H9 (cell line): ENCODE measurements at regions not wholly inside any gene's neighbourhood (a gene's known extent, or its start where the extent isn't known, plus 50 kb on each side); places are given as distances from the start of the nearest gene placed in this dataset.

Experiments
- DNase-seq: peaks from one replicate; pipeline ENCODE4 v3.0.0-alpha.2; 2017
- H2AFZ ChIP-seq: one replicate; pipeline ENCODE4 v1.6.1; 2013; ENCODE audit warnings: mild to moderate bottlenecking, low read length, control low read depth, moderate library complexity
- H2AK5ac ChIP-seq: 2 replicates; pipeline ENCODE4 v1.6.1; 2013; ENCODE audit warnings: low read length, control low read depth, mixed read lengths; ENCODE audit not compliant: insufficient read length
- H2BK120ac ChIP-seq: one replicate; pipeline ENCODE4 v1.6.1; 2013; ENCODE audit warnings: low read depth, mild to moderate bottlenecking, low read length, control low read depth, inconsistent platforms; ENCODE audit not compliant: poor library complexity, severe bottlenecking
- H2BK12ac ChIP-seq: 2 replicates; pipeline ENCODE4 v1.6.1; 2013; ENCODE audit warnings: low read length, control low read depth, mixed read lengths, low read depth; ENCODE audit not compliant: insufficient read length
- H2BK15ac ChIP-seq: 2 replicates; pipeline ENCODE4 v1.6.1; 2013; ENCODE audit warnings: low read depth, low read length, control low read depth
- H2BK20ac ChIP-seq: one replicate; pipeline ENCODE4 v1.6.1; 2013; ENCODE audit warnings: low read depth, mild to moderate bottlenecking, low read length, control low read depth, inconsistent platforms; ENCODE audit not compliant: poor library complexity, severe bottlenecking
- H2BK5ac ChIP-seq: 2 replicates; pipeline ENCODE4 v1.6.1; 2013; ENCODE audit warnings: low read length, control low read depth, mixed read lengths; ENCODE audit not compliant: insufficient read length
- H3K14ac ChIP-seq: 2 replicates; pipeline ENCODE4 v1.6.1; 2013; ENCODE audit warnings: low read length, control low read depth; ENCODE audit not compliant: insufficient read depth
- H3K18ac ChIP-seq: 2 replicates; pipeline ENCODE4 v1.6.1; 2013; ENCODE audit warnings: low read depth, mild to moderate bottlenecking, mixed read lengths, low read length, control low read depth; ENCODE audit not compliant: insufficient read length
- H3K23ac ChIP-seq: 2 replicates; pipeline ENCODE4 v1.6.1; 2013; ENCODE audit warnings: low read length, control low read depth, mixed read lengths, low read depth; ENCODE audit not compliant: insufficient read length
- H3K23me2 ChIP-seq: 2 replicates; pipeline ENCODE4 v1.6.1; 2013; ENCODE audit warnings: low read depth, mild to moderate bottlenecking, mixed read lengths, low read length, control low read depth; ENCODE audit not compliant: insufficient read length, poor library complexity, severe bottlenecking
- H3K27ac ChIP-seq: 2 replicates; pipeline ENCODE4 v1.5.1; 2013; ENCODE audit warnings: low read length, control low read depth, mixed read lengths, low read depth; ENCODE audit not compliant: insufficient read length
- H3K27me3 ChIP-seq: 2 replicates; pipeline ENCODE4 v1.6.1; 2013; ENCODE audit warnings: low read length, control low read depth, inconsistent platforms; ENCODE audit not compliant: insufficient read depth
- H3K4ac ChIP-seq: 2 replicates; pipeline ENCODE4 v1.6.1; 2013; ENCODE audit warnings: low read depth, mild to moderate bottlenecking, control low read depth, inconsistent platforms, low read length, moderate library complexity
- H3K4me1 ChIP-seq: 2 replicates; pipeline ENCODE4 v1.6.1; 2013; ENCODE audit warnings: low read length, control low read depth, inconsistent platforms; ENCODE audit not compliant: insufficient read depth
- H3K4me2 ChIP-seq: 2 replicates; pipeline ENCODE4 v1.6.1; 2013; ENCODE audit warnings: low read length, control low read depth, mixed read lengths; ENCODE audit not compliant: insufficient read length, insufficient read depth
- H3K56ac ChIP-seq: 2 replicates; pipeline ENCODE4 v1.6.1; 2013; ENCODE audit warnings: low read depth, mild to moderate bottlenecking, mixed read lengths, low read length, control low read depth; ENCODE audit not compliant: insufficient read length
- H3K79me1 ChIP-seq: 2 replicates; pipeline ENCODE4 v1.6.1; 2013; ENCODE audit warnings: low read depth, mild to moderate bottlenecking, moderate library complexity, low read length, control low read depth, inconsistent platforms; ENCODE audit not compliant: insufficient read depth, poor library complexity, severe bottlenecking
- H3K79me2 ChIP-seq: 2 replicates; pipeline ENCODE4 v1.6.1; 2013; ENCODE audit warnings: low read length, control low read depth, inconsistent platforms; ENCODE audit not compliant: insufficient read depth
- H3K9ac ChIP-seq: 2 replicates; pipeline ENCODE4 v1.6.1; 2013; ENCODE audit warnings: low read length, control low read depth, mixed read lengths; ENCODE audit not compliant: insufficient read length; ENCODE audit errors: extremely low read depth
- H3K9me3 ChIP-seq: one replicate; pipeline ENCODE4 v1.6.1; 2013; ENCODE audit warnings: low read depth, low read length, inconsistent platforms; ENCODE audit not compliant: control insufficient read depth
- H3T11ph ChIP-seq: one replicate; pipeline ENCODE4 v1.6.1; 2013; ENCODE audit warnings: mild to moderate bottlenecking, low read length, control low read depth, inconsistent platforms
- H4K20me1 ChIP-seq: one replicate; pipeline ENCODE4 v1.6.1; 2013; ENCODE audit not compliant: control insufficient read depth, insufficient read length, insufficient read depth
- H4K5ac ChIP-seq: 2 replicates; pipeline ENCODE4 v1.6.1; 2013; ENCODE audit warnings: low read depth, mild to moderate bottlenecking, mixed read lengths, low read length, control low read depth; ENCODE audit not compliant: insufficient read length
- H4K8ac ChIP-seq: replicated peaks from 2 replicates; pipeline ENCODE4 v1.6.1; 2013; ENCODE audit warnings: low read length, control low read depth, mixed read lengths, low read depth; ENCODE audit not compliant: insufficient read length
- H4K91ac ChIP-seq: 2 replicates; pipeline ENCODE4 v1.6.1; 2013; ENCODE audit warnings: low read depth, mild to moderate bottlenecking, moderate library complexity, mixed read lengths, low read length, control low read depth; ENCODE audit not compliant: insufficient read length
- H3K27ac Mint-ChIP-seq, 3 experiments: 2 replicates in 2 of 3; 3 replicates in 1 of 3; pipeline ENCODE4 v1.8.0; 2020 to 2021; ENCODE audit warnings: mixed read lengths in 3 of 3, mild to moderate bottlenecking in 1 of 3, moderate library complexity in 1 of 3
- H3K27me3 Mint-ChIP-seq: 2 replicates; pipeline ENCODE4 v1.8.0; 2021; ENCODE audit warnings: low read depth, mild to moderate bottlenecking, moderate library complexity, mixed read lengths
- H3K36me3 Mint-ChIP-seq, 3 experiments: 2 replicates in 2 of 3; 3 replicates in 1 of 3; pipeline ENCODE4 v1.8.0; 2020 to 2021; ENCODE audit warnings: low read depth in 3 of 3, mixed read lengths in 3 of 3; ENCODE audit not compliant: insufficient read depth in 1 of 3
- H3K4me1 Mint-ChIP-seq, 2 experiments: 2 replicates each; pipeline ENCODE4 v1.8.0; 2020; ENCODE audit warnings: mixed read lengths in 2 of 2
- H3K4me3 Mint-ChIP-seq, 2 experiments: 2 replicates in 1 of 2; 3 replicates in 1 of 2; pipeline ENCODE4 v1.8.0; 2020 to 2021; ENCODE audit warnings: mild to moderate bottlenecking in 2 of 2, mixed read lengths in 2 of 2, moderate library complexity in 1 of 2
- H3K9me3 Mint-ChIP-seq, 2 experiments: 2 replicates in 1 of 2; 3 replicates in 1 of 2; pipeline ENCODE4 v1.8.0; 2020; ENCODE audit warnings: mild to moderate bottlenecking in 2 of 2, mixed read lengths in 2 of 2, moderate library complexity in 1 of 2
- WGBS: extraction: QIAGEN DNeasy Blood & Tissue Kit; methylation state at CpG from one replicate; pipeline ENCODE4 v1.1.7; 2013; ENCODE audit warnings: missing lambda C conversion rate, low lambda C conversion rate, mixed read lengths; ENCODE audit not compliant: insufficient read length; ENCODE audit errors: extremely low coverage; 5-methylcytosine and 5-hydroxymethylcytosine counted together
- TF ChIP-seq, protein P1 (sequence below): fragments of 200-600 bp; sonication (generic); conservative IDR thresholded peaks from 3 replicates; pipeline ENCODE4 v1.8.0; 2021; ENCODE audit warnings: antibody characterized with exemption, mild to moderate bottlenecking

DNA sequence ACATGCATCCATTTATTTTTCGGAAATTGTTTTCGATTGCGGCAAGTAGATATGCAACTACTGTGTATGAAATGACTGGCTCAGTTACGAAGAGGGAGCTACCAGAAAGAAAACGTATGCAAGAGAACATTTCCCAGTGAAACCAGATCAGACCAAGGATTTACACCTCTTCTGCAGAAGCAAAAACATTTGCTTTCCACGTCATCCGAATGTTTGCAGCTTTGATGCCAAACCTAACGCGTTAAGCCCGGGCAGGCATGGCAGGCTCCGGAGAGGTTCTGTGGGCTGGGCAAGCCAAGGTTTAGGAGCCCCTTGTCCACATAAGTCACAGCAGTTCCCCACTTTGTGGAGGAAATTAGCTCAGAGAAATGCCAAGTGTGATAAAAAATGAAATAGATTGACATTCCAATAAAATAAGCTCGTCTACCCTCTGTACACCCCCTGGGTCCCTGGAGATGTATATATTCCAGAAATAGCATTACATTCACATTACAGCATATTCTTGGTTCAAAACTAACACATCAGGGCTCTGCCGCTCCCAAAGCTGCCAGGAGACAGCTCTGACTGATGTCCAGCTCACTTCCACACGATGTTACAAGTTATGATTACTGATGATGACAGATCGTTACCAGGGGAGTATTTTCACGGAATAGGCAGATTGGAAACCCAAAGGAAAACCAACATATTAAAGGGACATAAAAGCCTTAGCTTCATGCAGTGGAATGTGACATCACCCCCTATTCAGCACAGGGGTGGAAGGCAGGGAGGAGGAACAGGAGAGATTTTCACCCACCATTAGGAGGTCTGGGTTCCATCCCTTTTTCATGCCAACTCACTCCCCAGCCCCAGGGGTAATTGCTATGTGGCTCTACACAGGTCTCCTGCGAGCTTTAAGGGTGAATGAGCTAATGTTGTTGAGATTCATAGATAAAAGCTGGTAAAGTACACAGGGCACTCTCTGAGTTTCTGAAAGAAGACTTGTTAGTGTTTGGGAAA is 81.5 kb downstream of the LYZL1 start:
- H3K27me3 ChIP-seq, result no peaks in the 10 kb centered on the region
- H3K56ac ChIP-seq, result no peak overlapping the region
- H3K9me3 ChIP-seq, result no peaks in the 10 kb centered on the region
- H3K18ac ChIP-seq, result no peak overlapping the region
- H2AK5ac ChIP-seq, result no peak overlapping the region
- H2BK20ac ChIP-seq, result no peak overlapping the region
- H3K23me2 ChIP-seq, result no peaks in the 10 kb centered on the region
- H3K4me2 ChIP-seq, result no peak overlapping the region
- H3K27ac Mint-ChIP-seq, result no peak overlapping the region
- TF ChIP-seq, protein P1, sequence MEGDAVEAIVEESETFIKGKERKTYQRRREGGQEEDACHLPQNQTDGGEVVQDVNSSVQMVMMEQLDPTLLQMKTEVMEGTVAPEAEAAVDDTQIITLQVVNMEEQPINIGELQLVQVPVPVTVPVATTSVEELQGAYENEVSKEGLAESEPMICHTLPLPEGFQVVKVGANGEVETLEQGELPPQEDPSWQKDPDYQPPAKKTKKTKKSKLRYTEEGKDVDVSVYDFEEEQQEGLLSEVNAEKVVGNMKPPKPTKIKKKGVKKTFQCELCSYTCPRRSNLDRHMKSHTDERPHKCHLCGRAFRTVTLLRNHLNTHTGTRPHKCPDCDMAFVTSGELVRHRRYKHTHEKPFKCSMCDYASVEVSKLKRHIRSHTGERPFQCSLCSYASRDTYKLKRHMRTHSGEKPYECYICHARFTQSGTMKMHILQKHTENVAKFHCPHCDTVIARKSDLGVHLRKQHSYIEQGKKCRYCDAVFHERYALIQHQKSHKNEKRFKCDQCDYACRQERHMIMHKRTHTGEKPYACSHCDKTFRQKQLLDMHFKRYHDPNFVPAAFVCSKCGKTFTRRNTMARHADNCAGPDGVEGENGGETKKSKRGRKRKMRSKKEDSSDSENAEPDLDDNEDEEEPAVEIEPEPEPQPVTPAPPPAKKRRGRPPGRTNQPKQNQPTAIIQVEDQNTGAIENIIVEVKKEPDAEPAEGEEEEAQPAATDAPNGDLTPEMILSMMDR, result no peak
- H3K4me1 Mint-ChIP-seq, result peaks cover 0 to 3% of the 10 kb centered on the region in 2 experiments; a peak in 2 of 4 replicates
- H4K20me1 ChIP-seq, result no peaks in the 10 kb centered on the region
- no peak overlapping the region for H3K23ac ChIP-seq
- peaks cover 4 to 5% (median 5%) of the 10 kb centered on the region in 3 experiments; a peak in 6 of 7 replicates for H3K36me3 Mint-ChIP-seq
- H3K4ac ChIP-seq, result no peak overlapping the region
- no peaks in the 10 kb centered on the region for H3K4me1 ChIP-seq
- no peak overlapping the region for H2BK15ac ChIP-seq
- H3K79me1 ChIP-seq, result no peaks in the 10 kb centered on the region
- no peak overlapping the region for H4K8ac ChIP-seq
- no peaks in the 10 kb centered on the region for H3K79me2 ChIP-seq
- no peak overlapping the region for H4K5ac ChIP-seq
- no peak overlapping the region for H4K91ac ChIP-seq
- no peak overlapping the region for H2BK120ac ChIP-seq
- H2BK12ac ChIP-seq, result no peak overlapping the region
- H3K9ac ChIP-seq, result no peak overlapping the region
- no peak overlapping the region for H3T11ph ChIP-seq
- no peak overlapping the region for H3K14ac ChIP-seq
- peaks cover 4 to 11% of the 10 kb centered on the region in 2 experiments; a peak in 4 of 5 replicates for H3K9me3 Mint-ChIP-seq
- peaks cover 5% of the 10 kb centered on the region for H3K27me3 Mint-ChIP-seq
- no peak for DNase-seq
- no peak overlapping the region for H2AFZ ChIP-seq
- H2BK5ac ChIP-seq, result no peak overlapping the region
- H3K27ac ChIP-seq, result no peak overlapping the region
- WGBS, result no CpG with 5 or more reads among the region's 17 CpGs
- no peak overlapping the region for H3K4me3 Mint-ChIP-seq
